ENCODE measurements at regions not wholly inside any gene's neighbourhood (a gene's known extent, or its start where the extent isn't known, plus 50 kb on each side); places are given as distances from the start of the nearest gene placed in this dataset.

DNA sequence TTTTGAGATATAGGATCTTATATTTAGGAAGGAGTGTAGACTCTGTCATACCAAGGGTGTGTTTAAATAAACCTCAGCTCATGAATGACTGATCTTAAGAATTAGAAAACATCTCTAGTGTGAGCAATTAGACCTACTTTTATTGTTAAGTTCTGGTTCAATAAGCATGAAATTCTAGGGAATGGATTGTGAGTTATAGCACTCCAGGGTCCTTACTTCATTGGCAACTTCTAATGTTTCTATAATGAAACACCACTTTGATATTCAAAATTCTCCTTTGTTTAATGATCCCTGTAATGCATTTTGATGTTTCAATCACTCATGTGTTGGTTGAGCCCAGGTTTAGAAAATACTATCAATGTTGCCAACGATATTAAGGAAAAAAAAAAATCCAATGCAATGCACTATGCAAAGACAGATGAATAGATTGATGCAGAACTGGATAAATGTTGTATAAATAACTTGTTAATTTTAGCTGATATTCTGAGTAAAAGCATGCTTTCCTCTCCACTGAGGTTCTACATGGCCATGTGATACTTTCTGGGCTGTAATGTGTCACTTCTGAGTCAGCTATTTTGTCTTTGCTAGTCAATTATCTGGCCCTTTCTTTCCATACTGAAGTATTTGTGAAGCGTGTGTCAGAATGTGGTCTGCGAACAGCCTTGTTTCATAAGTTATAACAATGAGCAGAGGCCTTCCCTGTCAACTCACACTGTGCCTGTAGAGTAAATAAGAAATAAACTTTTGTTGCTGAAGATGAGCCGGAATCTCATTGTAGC, 1035.9 kb downstream of the PLOD2 start:
- no CpG with 5 or more reads among the region's 4 CpGs for WGBS (ENCODE audit: extremely low coverage, insufficient read length, low lambda C conversion rate)
- Mint-ChIP-seq H3K27me3 (ENCODE audit: low read depth) (no peaks in the 10 kb centered on the region), H3K9me3 (no peaks in the 10 kb centered on the region), H3K4me3 (no peak overlapping the region), H3K4me1 (no peaks in the 10 kb centered on the region), H3K27ac (no peak overlapping the region; a peak in 2 of 7 replicates), H3K36me3 (ENCODE audit: insufficient read depth in 1 of 3, low read depth in 3 of 3) (no peaks in the 10 kb centered on the region)
- no peak overlapping the region for H3K14ac ChIP-seq (ENCODE audit: insufficient read depth, low read length)
- no peak overlapping the region for H3K4me2 ChIP-seq (ENCODE audit: insufficient read depth, insufficient read length, low read length)
- H3K23ac ChIP-seq (ENCODE audit: insufficient read length, low read depth, low read length): no peak overlapping the region
- H3K9ac ChIP-seq (ENCODE audit: extremely low read depth, insufficient read length, low read length): no peak overlapping the region
- H2AK5ac ChIP-seq (ENCODE audit: insufficient read length, low read length): no peak overlapping the region
- no peak overlapping the region for H2BK15ac ChIP-seq (ENCODE audit: low read depth, low read length)
- H4K8ac ChIP-seq (replicated peaks; ENCODE audit: insufficient read length, low read depth, low read length): no peak overlapping the region
- no peak overlapping the region for H4K91ac ChIP-seq (ENCODE audit: insufficient read length, low read depth, low read length)
- H3K4me1 ChIP-seq (ENCODE audit: insufficient read depth, low read length): no peaks in the 10 kb centered on the region
- H2BK120ac ChIP-seq (ENCODE audit: low read depth, low read length, poor library complexity, severe bottlenecking): no peak overlapping the region
- H2BK5ac ChIP-seq (ENCODE audit: insufficient read length, low read length): no peak overlapping the region
- no peaks in the 10 kb centered on the region for H3K79me1 ChIP-seq (ENCODE audit: insufficient read depth, low read depth, low read length, poor library complexity, severe bottlenecking)
- H3K27ac ChIP-seq (ENCODE audit: insufficient read length, low read depth, low read length): no peak overlapping the region
- no peak overlapping the region for H3K56ac ChIP-seq (ENCODE audit: insufficient read length, low read depth, low read length)
- no peak overlapping the region for H3K18ac ChIP-seq (ENCODE audit: insufficient read length, low read depth, low read length)
- H2BK12ac ChIP-seq (ENCODE audit: insufficient read length, low read depth, low read length): no peak overlapping the region
- H3K27me3 ChIP-seq (ENCODE audit: insufficient read depth, low read length): no peaks in the 10 kb centered on the region
- H3K9me3 ChIP-seq (ENCODE audit: control insufficient read depth, low read depth, low read length): no peaks in the 10 kb centered on the region
- no peak overlapping the region for H3T11ph ChIP-seq (ENCODE audit: low read length)
- no peak overlapping the region for H2BK20ac ChIP-seq (ENCODE audit: low read depth, low read length, poor library complexity, severe bottlenecking)
- no peak for TF ChIP-seq CTCF (conservative IDR thresholded peaks at IDR 0.05)
- H3K79me2 ChIP-seq (ENCODE audit: insufficient read depth, low read length): no peaks in the 10 kb centered on the region
- DNase-seq: no peak
- H3K4ac ChIP-seq (ENCODE audit: low read depth, low read length): no peak overlapping the region
- H2AFZ ChIP-seq (ENCODE audit: low read length): no peak overlapping the region
- H4K5ac ChIP-seq (ENCODE audit: insufficient read length, low read depth, low read length): no peak overlapping the region
- no peaks in the 10 kb centered on the region for H4K20me1 ChIP-seq (ENCODE audit: control insufficient read depth, insufficient read depth, insufficient read length)
- H3K23me2 ChIP-seq (ENCODE audit: insufficient read length, low read depth, low read length, poor library complexity, severe bottlenecking): no peaks in the 10 kb centered on the region

Data from H9 (cell line).